ENCODE measurements at regions not wholly inside any gene's neighbourhood (a gene's known extent, or its start where the extent isn't known, plus 50 kb on each side); places are given as distances from the start of the nearest gene placed in this dataset.

DNA sequence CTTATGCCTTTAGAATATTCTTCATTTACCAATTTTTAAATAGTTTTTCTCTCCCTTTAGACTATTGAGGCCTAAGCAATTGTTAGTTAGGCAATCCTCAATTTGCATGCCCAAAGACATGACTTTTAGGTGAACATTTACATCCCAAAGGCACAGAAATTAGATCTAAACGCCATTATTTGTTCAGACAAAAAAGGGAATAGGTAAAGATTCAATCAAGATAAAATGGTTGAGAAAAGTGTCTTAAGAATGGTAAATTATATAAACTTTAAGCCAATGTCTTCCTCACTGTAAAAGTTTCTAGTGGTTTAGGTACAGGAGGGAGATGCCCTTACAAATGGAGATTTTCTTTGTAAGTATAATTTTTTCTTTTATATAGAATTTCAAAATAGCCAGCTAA lies 50.2 kb upstream of the MME start:
- peaks cover 1 to 12% (median 10%) of the 10 kb centered on the region in 3 donors for H3K9me3 Mint-ChIP-seq

GRCh38 chr3:155026999-155027591 lies 53.0 kb upstream of the MME start:
- no peaks in the 10 kb centered on the region for H3K36me3 Mint-ChIP-seq
- H3K27ac Mint-ChIP-seq = no peak overlapping the region

More for the DNA sequence above, 50.2 kb upstream of the MME start:
- Mint-ChIP-seq H3K4me1 (peaks cover 0 to 2% (median 0%) of the 10 kb centered on the region in 3 donors), H3K36me3 (no peaks in the 10 kb centered on the region), H3K27me3 (no peaks in the 10 kb centered on the region), H3K27ac (no peak overlapping the region), H3K4me3 (no peak overlapping the region)

DNA sequence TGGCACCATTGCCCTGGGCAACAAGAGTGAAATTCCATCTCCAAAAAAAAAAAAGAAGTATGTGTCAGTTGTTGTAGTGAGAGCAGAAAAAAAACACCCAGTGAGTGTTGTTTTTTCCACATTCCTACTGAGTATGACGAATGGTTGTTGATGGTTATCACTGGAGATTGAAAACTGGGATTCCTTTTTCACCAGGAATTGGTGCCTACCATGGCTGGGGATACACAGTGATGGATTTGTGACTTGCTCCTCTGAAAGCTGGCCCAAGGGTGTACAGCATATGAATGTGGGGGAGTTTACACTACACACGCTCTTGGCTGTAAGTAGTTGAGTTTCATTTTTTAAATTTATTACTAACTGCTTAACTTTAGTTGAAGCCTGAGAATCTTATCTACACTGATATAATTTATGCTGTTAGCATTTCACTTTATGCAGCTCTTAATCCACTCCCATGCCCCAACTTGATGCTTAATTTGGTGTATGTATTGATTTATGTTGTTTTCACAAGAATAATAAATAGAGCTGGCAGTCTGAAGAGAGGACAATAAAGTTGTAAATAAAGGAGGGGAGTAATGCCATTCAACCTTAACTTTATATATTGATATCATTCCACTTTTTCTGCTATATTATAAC lies 56.0 kb upstream of the MME start:
- no peaks in the 10 kb centered on the region for H3K36me3 Mint-ChIP-seq
- H3K27ac Mint-ChIP-seq = no peak overlapping the region
- H3K27me3 Mint-ChIP-seq = no peaks in the 10 kb centered on the region
- peaks cover 0 to 2% (median 0%) of the 10 kb centered on the region in 3 donors for H3K4me1 Mint-ChIP-seq
- H3K4me3 Mint-ChIP-seq = no peak overlapping the region
- peaks cover 0 to 8% (median 7%) of the 10 kb centered on the region in 3 donors for H3K9me3 Mint-ChIP-seq

More at GRCh38 chr3:155026999-155027591, 53.0 kb upstream of the MME start:
- Mint-ChIP-seq H3K4me1 (peaks cover 0 to 2% (median 0%) of the 10 kb centered on the region in 3 donors), H3K4me3 (no peak overlapping the region), H3K9me3 (peaks cover 1 to 12% (median 10%) of the 10 kb centered on the region in 3 donors), H3K27me3 (no peaks in the 10 kb centered on the region)

GRCh38 chr3:155022896-155023295 lies 57.2 kb upstream of the MME start:
- no peak overlapping the region for H3K4me3 Mint-ChIP-seq
- no peaks in the 10 kb centered on the region for H3K36me3 Mint-ChIP-seq
- no peaks in the 10 kb centered on the region for H3K27me3 Mint-ChIP-seq
- peaks cover 0 to 2% (median 0%) of the 10 kb centered on the region in 3 donors for H3K4me1 Mint-ChIP-seq
- H3K27ac Mint-ChIP-seq = no peak overlapping the region
- H3K9me3 Mint-ChIP-seq = peaks cover 0 to 4% (median under 1%) of the 10 kb centered on the region in 3 donors

GRCh38 chr3:155019575-155019974 lies 60.5 kb upstream of the MME start:
- Mint-ChIP-seq H3K4me3 (no peak overlapping the region), H3K27me3 (no peaks in the 10 kb centered on the region), H3K36me3 (no peaks in the 10 kb centered on the region), H3K4me1 (no peaks in the 10 kb centered on the region), H3K27ac (no peak overlapping the region), H3K9me3 (peaks cover 0 to 10% (median 2%) of the 10 kb centered on the region in 3 donors)

GRCh38 chr3:155018621-155019330 lies 61.3 kb upstream of the MME start:
- Mint-ChIP-seq H3K4me3 (no peak overlapping the region), H3K4me1 (no peaks in the 10 kb centered on the region), H3K36me3 (no peaks in the 10 kb centered on the region), H3K9me3 (peaks cover 0 to 10% (median 2%) of the 10 kb centered on the region in 3 donors), H3K27ac (no peak overlapping the region), H3K27me3 (no peaks in the 10 kb centered on the region)

GRCh38 chr3:155015776-155016436 lies 64.2 kb upstream of the MME start:
- Mint-ChIP-seq H3K9me3 (peaks cover 0 to 10% (median 7%) of the 10 kb centered on the region in 3 donors), H3K4me3 (no peak overlapping the region), H3K36me3 (no peaks in the 10 kb centered on the region), H3K27me3 (no peaks in the 10 kb centered on the region), H3K4me1 (no peaks in the 10 kb centered on the region), H3K27ac (no peak overlapping the region)

DNA sequence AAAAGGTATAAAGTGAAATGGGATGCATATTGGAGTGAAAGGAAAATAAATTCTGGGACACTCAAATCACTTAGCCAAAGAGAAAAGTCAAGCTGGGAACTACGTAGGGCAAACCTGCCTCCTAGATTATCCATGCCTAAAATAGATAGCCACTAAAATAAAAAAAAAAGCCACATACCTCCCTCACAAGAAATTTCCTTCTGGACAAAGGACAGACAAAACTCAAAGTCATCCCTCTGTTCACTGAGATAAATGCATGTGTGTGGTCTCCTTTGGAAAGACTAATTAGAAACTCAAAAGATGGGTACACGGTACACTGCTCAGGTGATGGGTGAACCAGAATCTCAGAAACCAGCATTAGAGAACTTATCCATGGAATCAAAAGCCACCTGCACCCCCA lies 65.2 kb upstream of the MME start:
- Mint-ChIP-seq H3K27me3 (no peaks in the 10 kb centered on the region), H3K27ac (no peak overlapping the region), H3K4me1 (peaks cover 0 to 2% (median 0%) of the 10 kb centered on the region in 3 donors), H3K9me3 (peaks cover 1 to 10% (median 7%) of the 10 kb centered on the region in 3 donors), H3K4me3 (no peak overlapping the region), H3K36me3 (no peaks in the 10 kb centered on the region)

GRCh38 chr3:155013427-155013826 lies 66.7 kb upstream of the MME start:
- Mint-ChIP-seq H3K9me3 (peaks cover 1 to 10% (median 7%) of the 10 kb centered on the region in 3 donors), H3K36me3 (no peaks in the 10 kb centered on the region), H3K27me3 (no peaks in the 10 kb centered on the region)

GRCh38 chr3:155012584-155012983 lies 67.5 kb upstream of the MME start:
- Mint-ChIP-seq H3K27ac (no peak overlapping the region), H3K9me3 (peaks cover 1 to 10% (median 7%) of the 10 kb centered on the region in 3 donors), H3K36me3 (no peaks in the 10 kb centered on the region), H3K27me3 (no peaks in the 10 kb centered on the region), H3K4me3 (no peak overlapping the region), H3K4me1 (peaks cover 0 to 2% (median 0%) of the 10 kb centered on the region in 3 donors)

More at GRCh38 chr3:155013427-155013826, 66.7 kb upstream of the MME start:
- Mint-ChIP-seq H3K4me1 (peaks cover 0 to 2% (median 0%) of the 10 kb centered on the region in 3 donors), H3K4me3 (no peak overlapping the region), H3K27ac (peak overlapping the region in 1 of 3 donors; percentile 1)

DNA sequence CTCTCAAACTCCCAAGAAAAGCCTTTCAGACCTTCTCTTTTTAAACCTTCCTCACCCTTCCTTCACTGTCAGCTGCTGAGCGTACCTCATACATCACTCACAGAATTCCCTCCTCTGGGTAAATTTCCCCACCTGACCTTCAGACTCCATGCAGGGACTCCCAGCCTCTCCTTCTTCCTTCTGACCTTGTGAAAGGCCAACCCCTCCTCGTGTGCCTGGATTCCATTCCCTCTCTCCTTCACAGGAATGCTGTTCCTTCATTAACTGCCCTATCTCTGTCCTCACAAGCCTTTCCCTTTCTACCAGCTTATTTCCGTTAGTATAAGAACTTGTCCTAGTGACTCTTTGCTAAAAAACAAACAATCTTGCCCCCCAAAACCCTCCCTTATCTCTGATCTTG lies 69.7 kb upstream of the MME start:
- Mint-ChIP-seq H3K27me3 (no peaks in the 10 kb centered on the region), H3K4me1 (peaks cover 0 to 2% (median 0%) of the 10 kb centered on the region in 3 donors), H3K27ac (no peak overlapping the region), H3K9me3 (peaks cover 1 to 7% (median 7%) of the 10 kb centered on the region in 3 donors), H3K36me3 (no peaks in the 10 kb centered on the region), H3K4me3 (no peak overlapping the region)

DNA sequence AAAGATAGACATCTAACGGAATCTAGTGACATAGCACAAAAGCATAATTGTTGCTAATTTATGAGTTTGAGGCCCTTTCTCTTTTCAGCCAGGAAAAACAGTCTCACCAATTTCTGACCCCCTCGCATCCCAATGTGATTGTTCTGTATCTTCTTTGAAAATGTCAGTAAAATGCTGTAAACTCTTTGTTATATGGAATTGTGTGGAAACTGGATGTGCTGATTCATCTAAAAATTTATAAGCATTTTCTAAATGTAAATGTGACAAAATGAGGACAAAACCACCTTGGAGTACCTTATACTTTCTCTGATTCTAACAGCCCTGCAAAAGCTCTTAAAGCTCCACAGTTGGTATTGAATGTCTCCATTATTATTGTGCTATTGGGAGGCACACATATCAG lies 70.9 kb upstream of the MME start:
- Mint-ChIP-seq H3K4me1 (peaks cover 0 to 2% (median 0%) of the 10 kb centered on the region in 3 donors), H3K36me3 (no peaks in the 10 kb centered on the region), H3K4me3 (no peak overlapping the region), H3K9me3 (peaks cover 1 to 10% (median 8%) of the 10 kb centered on the region in 3 donors), H3K27ac (no peak overlapping the region), H3K27me3 (no peaks in the 10 kb centered on the region)

GRCh38 chr3:155007729-155008128 lies 72.4 kb upstream of the MME start:
- no peak overlapping the region for H3K4me3 Mint-ChIP-seq
- no peaks in the 10 kb centered on the region for H3K27me3 Mint-ChIP-seq
- H3K9me3 Mint-ChIP-seq = peaks cover 1 to 10% (median 8%) of the 10 kb centered on the region in 3 donors
- H3K36me3 Mint-ChIP-seq = no peaks in the 10 kb centered on the region
- peaks cover 0 to 2% (median 0%) of the 10 kb centered on the region in 3 donors for H3K4me1 Mint-ChIP-seq
- no peak overlapping the region for H3K27ac Mint-ChIP-seq

DNA sequence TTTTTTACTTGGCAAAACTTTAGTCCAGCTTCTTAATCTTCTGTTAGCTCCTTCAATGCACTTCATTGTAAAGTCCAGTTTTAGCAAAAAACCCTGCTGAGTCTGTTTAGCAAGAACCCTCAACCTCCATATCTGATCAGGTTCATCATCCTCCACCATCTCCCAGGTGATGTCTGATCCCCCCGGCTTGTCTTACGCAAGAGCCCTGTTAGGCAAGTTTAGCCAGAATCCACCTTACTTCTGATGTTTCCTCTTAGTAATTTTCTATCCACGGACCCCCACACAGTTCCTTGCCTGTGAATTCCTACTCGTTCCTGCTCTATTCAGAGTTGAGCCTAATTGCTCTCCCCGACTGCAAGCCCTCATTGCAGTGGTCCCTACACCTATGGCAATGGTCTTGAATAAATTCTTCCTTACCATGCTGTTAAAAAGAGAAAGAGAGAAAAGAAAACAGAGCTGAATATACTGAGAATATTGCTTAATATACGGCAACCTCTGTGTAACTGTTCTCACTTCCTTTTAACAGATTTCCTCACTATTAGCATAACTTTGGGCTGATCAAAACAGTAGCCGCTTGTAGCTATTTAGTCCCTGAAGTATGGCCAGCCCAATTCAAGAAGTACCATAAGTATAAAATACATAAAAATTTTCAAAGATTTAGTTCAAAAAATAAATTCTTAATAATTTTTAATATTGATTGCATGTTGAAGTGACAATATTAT lies 78.7 kb upstream of the MME start:
- H3K4me1 Mint-ChIP-seq = peaks cover 0 to 6% (median 4%) of the 10 kb centered on the region in 3 donors
- no peaks in the 10 kb centered on the region for H3K27me3 Mint-ChIP-seq
- no peaks in the 10 kb centered on the region for H3K36me3 Mint-ChIP-seq
- H3K4me3 Mint-ChIP-seq = no peak overlapping the region
- H3K27ac Mint-ChIP-seq = no peak overlapping the region
- H3K9me3 Mint-ChIP-seq = peaks cover 4 to 10% (median 6%) of the 10 kb centered on the region in 3 donors
